Smooth muscle cell of the brain vasculature (primary cell): ENCODE measurements at regions not wholly inside any gene's neighbourhood (a gene's known extent, or its start where the extent isn't known, plus 50 kb on each side); places are given as distances from the start of the nearest gene placed in this dataset.

Source experiments
- DNase-seq: peaks from one replicate; pipeline ENCODE4 v3.0.0-alpha.2; 2012; ENCODE audit warnings: low read depth, low spot score

- no peak for DNase-seq
Measured at GRCh38 chr15:79373113-79373512, 59.0 kb upstream of the MINAR1 start.

- DNase-seq = no peak
Measured at GRCh38 chr15:79373728-79374127, 58.4 kb upstream of the MINAR1 start.

GRCh38 chr15:79376383-79376782 lies 55.8 kb upstream of the MINAR1 start:
- DNase-seq = no peak

GRCh38 chr15:79378394-79379109 lies 53.6 kb upstream of the MINAR1 start:
- DNase-seq = no peak

DNA sequence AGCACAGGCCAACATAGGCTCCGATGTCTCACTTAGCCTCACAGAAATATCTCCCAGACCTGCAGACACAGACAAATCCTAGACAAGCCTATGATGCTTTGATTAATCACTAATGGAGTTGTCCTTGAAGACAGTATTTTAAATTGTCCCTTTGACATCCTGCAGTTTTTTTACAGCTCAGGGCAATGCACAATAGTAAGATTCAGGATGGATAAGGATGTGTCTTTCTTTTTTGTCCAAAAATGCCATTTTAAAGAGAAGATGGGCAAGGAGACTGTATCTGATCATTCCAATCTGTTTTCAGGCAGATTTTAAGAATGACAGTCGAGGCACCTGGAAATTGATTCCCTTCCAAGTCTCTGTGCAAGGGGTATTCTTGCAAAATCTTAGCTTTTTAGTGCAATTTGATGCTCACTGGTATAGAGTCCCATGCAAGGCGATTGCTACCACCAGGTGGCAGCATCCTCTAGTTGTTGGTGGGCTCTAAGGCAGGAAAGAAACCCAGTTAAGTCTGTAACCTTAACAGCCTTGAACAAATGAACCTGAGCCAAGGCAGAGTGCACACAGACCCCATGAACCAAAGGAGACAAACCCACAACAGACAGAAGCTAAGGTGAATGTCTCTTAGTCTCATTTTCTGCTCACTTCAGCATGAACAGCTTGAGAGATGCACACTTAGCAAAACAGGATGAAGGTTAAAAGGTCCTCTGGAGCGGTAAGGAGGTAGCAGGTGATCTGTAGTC lies 51.2 kb upstream of the MINAR1 start:
- DNase-seq = peak; percentile 51

DNA sequence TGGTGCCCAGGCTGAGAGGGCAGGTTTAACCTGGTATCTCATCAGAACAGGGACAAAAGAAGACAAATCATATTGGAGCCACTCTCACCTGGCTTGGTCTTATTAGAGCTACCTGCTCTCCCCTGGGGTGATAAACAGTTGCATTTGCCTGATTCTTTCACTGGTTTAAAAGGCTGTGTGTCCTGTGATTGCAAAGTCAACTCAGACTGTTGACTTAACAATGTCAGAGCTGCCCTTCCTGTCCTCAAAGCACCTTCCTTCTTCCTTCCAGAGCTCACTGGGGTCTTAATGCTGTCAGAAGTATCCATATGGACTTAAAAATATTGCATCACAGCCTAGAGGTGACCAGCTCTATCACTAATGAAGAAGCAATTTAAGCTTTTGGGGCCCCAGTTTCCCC lies 50.5 kb upstream of the MINAR1 start:
- no peak for DNase-seq
